ENCODE measurements at regions not wholly inside any gene's neighbourhood (a gene's known extent, or its start where the extent isn't known, plus 50 kb on each side); places are given as distances from the start of the nearest gene placed in this dataset.

GRCh38 chr4:126183206-126183605 lies 868.5 kb downstream of the FAT4 start:
- Histone ChIP-seq H3K4me1 (ENCODE audit: control insufficient read depth in 4 of 4, insufficient read depth in 4 of 4, low read length in 3 of 4) (no peaks in the 10 kb centered on the region), H3K9me3 (ENCODE audit: control insufficient read depth in 4 of 4, low read length in 3 of 4) (no peaks in the 10 kb centered on the region), H3K27me3 (ENCODE audit: control insufficient read depth in 4 of 4, insufficient read depth in 4 of 4, low read length in 3 of 4) (no peaks in the 10 kb centered on the region), H3K9ac (ENCODE audit: low read depth in 1 of 2, low read length in 2 of 2) (no peak overlapping the region), H3K36me3 (ENCODE audit: control insufficient read depth in 4 of 4, insufficient read depth in 3 of 4, low read depth in 1 of 4, low read length in 3 of 4) (no peaks in the 10 kb centered on the region), H3K4me3 (ENCODE audit: low read depth in 1 of 3, low read length in 3 of 3) (no peak overlapping the region), H3K27ac (ENCODE audit: low read depth in 1 of 2, low read length in 2 of 2) (no peak overlapping the region)
- WGBS: 65% methylated on average over 2 of the region's 2 CpGs
- TF ChIP-seq NR2F2 (IDR thresholded peaks at IDR 0.05): no peak
- TF ChIP-seq HNF4A (conservative IDR thresholded peaks at IDR 0.05): no peak
- no peak for TF ChIP-seq CTCF (IDR thresholded peaks at IDR 0.05; ENCODE audit: low read depth, low read length, missing input control)
- no peak for TF ChIP-seq FOXA1 (IDR thresholded peaks at IDR 0.05)
- DNase-seq (ENCODE audit: low spot score): no peak

GRCh38 chr4:126191536-126191935 lies 876.8 kb downstream of the FAT4 start:
- WGBS: 74% methylated on average over 2 of the region's 2 CpGs
- Histone ChIP-seq H3K4me1 (ENCODE audit: control insufficient read depth in 4 of 4, insufficient read depth in 4 of 4, low read length in 3 of 4) (no peaks in the 10 kb centered on the region), H3K27me3 (ENCODE audit: control insufficient read depth in 4 of 4, insufficient read depth in 4 of 4, low read length in 3 of 4) (no peaks in the 10 kb centered on the region), H3K36me3 (ENCODE audit: control insufficient read depth in 4 of 4, insufficient read depth in 3 of 4, low read depth in 1 of 4, low read length in 3 of 4) (no peaks in the 10 kb centered on the region), H3K27ac (ENCODE audit: low read depth in 1 of 2, low read length in 2 of 2) (no peak overlapping the region), H3K9me3 (ENCODE audit: control insufficient read depth in 4 of 4, low read length in 3 of 4) (peaks cover 0 to 2% (median 0%) of the 10 kb centered on the region in 4 donors), H3K9ac (ENCODE audit: low read depth in 1 of 2, low read length in 2 of 2) (no peak overlapping the region), H3K4me3 (ENCODE audit: low read depth in 1 of 3, low read length in 3 of 3) (no peak overlapping the region)
- no peak for DNase-seq (ENCODE audit: low spot score)
- TF ChIP-seq GABPA (IDR thresholded peaks at IDR 0.05 in 1 of 2, conservative IDR thresholded peaks at IDR 0.05 in 1 of 2) (no peak), YY1 (IDR thresholded peaks at IDR 0.05) (no peak), HNF4G (IDR thresholded peaks at IDR 0.05) (no peak), RXRA (IDR thresholded peaks at IDR 0.05) (no peak), SP1 (IDR thresholded peaks at IDR 0.05) (no peak), JUND (IDR thresholded peaks at IDR 0.05) (no peak)

- no peak for TF ChIP-seq EGR1 (IDR thresholded peaks at IDR 0.05; ENCODE audit: low read depth in 2 of 2)
- TF ChIP-seq MAX (IDR thresholded peaks at IDR 0.05): no peak
- TF ChIP-seq GABPA (IDR thresholded peaks at IDR 0.05 in 1 of 2, conservative IDR thresholded peaks at IDR 0.05 in 1 of 2): no peak
- TF ChIP-seq HNF4A (conservative IDR thresholded peaks at IDR 0.05): no peak
- no peak for TF ChIP-seq RAD21 (IDR thresholded peaks at IDR 0.05)
- no peak for TF ChIP-seq REST (IDR thresholded peaks at IDR 0.05)
- no peak for TF ChIP-seq FOXA1 (IDR thresholded peaks at IDR 0.05)
- no peak for TF ChIP-seq TAF1 (conservative IDR thresholded peaks at IDR 0.05)
- TF ChIP-seq JUND (IDR thresholded peaks at IDR 0.05): no peak
- TF ChIP-seq RXRA (IDR thresholded peaks at IDR 0.05): no peak
- TF ChIP-seq HNF4G (IDR thresholded peaks at IDR 0.05): no peak
- TF ChIP-seq YY1 (IDR thresholded peaks at IDR 0.05): no peak
- no peak for TF ChIP-seq CTCF (IDR thresholded peaks at IDR 0.05; ENCODE audit: low read depth, low read length, missing input control)
- no peak for TF ChIP-seq SP1 (IDR thresholded peaks at IDR 0.05)
- no peak for TF ChIP-seq FOXA2 (IDR thresholded peaks at IDR 0.05)
- TF ChIP-seq ZBTB33 (IDR thresholded peaks at IDR 0.05): no peak
- TF ChIP-seq NR2F2 (IDR thresholded peaks at IDR 0.05): no peak
- no peak for TF ChIP-seq ATF3 (IDR thresholded peaks at IDR 0.05)
- Histone ChIP-seq H3K9me3 (ENCODE audit: control insufficient read depth in 4 of 4, low read length in 3 of 4) (peaks cover 0 to 2% (median 0%) of the 10 kb centered on the region in 4 donors), H3K4me1 (ENCODE audit: control insufficient read depth in 4 of 4, insufficient read depth in 4 of 4, low read length in 3 of 4) (no peaks in the 10 kb centered on the region), H3K27ac (ENCODE audit: low read depth in 1 of 2, low read length in 2 of 2) (no peak overlapping the region), H3K27me3 (ENCODE audit: control insufficient read depth in 4 of 4, insufficient read depth in 4 of 4, low read length in 3 of 4) (no peaks in the 10 kb centered on the region), H3K36me3 (ENCODE audit: control insufficient read depth in 4 of 4, insufficient read depth in 3 of 4, low read depth in 1 of 4, low read length in 3 of 4) (no peaks in the 10 kb centered on the region), H3K4me3 (ENCODE audit: low read depth in 1 of 3, low read length in 3 of 3) (no peak overlapping the region), H3K9ac (ENCODE audit: low read depth in 1 of 2, low read length in 2 of 2) (no peak overlapping the region)
- WGBS: 71% methylated on average over 6 of the region's 6 CpGs
- DNase-seq (ENCODE audit: low spot score): no peak
Measured at GRCh38 chr4:126192506-126192905, 877.8 kb downstream of the FAT4 start.
